ENCODE measurements at regions not wholly inside any gene's neighbourhood (a gene's known extent, or its start where the extent isn't known, plus 50 kb on each side); places are given as distances from the start of the nearest gene placed in this dataset.

- TF ChIP-seq, protein P1, sequence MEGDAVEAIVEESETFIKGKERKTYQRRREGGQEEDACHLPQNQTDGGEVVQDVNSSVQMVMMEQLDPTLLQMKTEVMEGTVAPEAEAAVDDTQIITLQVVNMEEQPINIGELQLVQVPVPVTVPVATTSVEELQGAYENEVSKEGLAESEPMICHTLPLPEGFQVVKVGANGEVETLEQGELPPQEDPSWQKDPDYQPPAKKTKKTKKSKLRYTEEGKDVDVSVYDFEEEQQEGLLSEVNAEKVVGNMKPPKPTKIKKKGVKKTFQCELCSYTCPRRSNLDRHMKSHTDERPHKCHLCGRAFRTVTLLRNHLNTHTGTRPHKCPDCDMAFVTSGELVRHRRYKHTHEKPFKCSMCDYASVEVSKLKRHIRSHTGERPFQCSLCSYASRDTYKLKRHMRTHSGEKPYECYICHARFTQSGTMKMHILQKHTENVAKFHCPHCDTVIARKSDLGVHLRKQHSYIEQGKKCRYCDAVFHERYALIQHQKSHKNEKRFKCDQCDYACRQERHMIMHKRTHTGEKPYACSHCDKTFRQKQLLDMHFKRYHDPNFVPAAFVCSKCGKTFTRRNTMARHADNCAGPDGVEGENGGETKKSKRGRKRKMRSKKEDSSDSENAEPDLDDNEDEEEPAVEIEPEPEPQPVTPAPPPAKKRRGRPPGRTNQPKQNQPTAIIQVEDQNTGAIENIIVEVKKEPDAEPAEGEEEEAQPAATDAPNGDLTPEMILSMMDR (IDR thresholded peaks at IDR 0.05), result no peak
- TF ChIP-seq POLR2A (IDR thresholded peaks at IDR 0.05), result no peak
Measured at GRCh38 chr13:74043237-74043636, 91.0 kb downstream of the KLF12 start.

Data from ovary (tissue), 3 donors.